ENCODE measurements at regions not wholly inside any gene's neighbourhood (a gene's known extent, or its start where the extent isn't known, plus 50 kb on each side); places are given as distances from the start of the nearest gene placed in this dataset.
"Not testable (repeated sequence)": the region's sequence is repeated elsewhere in the genome, so short reads cannot be mapped to it uniquely, and the experiment has no call there.

DNA sequence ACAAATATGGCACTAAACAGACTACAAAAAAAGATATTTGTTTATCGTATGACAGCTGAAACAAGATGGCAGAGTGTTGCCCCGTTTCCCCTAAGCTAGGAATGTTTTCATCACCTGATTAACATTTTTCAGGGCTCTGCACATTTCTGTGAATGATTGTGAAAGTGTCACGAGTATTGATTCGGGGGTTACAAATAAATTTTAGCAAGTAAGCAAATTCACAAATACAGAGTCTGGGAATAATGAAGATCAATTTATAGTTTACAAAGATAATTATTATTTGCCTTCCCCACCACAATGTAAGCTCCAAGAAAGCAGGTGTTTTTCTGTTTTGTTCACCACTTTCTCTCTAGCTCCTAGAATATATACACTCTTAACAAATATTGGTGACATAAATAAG lies 361.2 kb upstream of the ERCC4 start:
- no peak for DNase-seq

DNA sequence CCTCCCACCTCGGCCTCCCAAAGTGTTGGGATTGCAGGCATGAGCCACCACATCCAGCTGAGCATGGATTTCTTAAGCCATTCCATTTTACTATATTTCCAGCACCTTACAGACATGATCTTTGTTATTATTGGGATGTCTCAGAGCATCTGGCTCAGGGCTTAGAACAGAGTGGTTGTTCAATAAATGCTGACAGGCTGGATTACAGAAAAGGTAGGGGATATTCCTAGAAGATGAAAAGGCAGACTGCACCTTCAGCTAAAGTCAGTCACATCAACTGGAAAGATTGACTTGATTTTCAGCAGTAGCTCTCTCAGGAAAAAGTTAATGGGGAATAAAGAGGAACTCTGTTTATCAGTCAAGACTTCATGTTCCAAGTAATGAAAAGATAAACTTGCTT lies 360.3 kb upstream of the ERCC4 start:
- DNase-seq, result no peak

DNA sequence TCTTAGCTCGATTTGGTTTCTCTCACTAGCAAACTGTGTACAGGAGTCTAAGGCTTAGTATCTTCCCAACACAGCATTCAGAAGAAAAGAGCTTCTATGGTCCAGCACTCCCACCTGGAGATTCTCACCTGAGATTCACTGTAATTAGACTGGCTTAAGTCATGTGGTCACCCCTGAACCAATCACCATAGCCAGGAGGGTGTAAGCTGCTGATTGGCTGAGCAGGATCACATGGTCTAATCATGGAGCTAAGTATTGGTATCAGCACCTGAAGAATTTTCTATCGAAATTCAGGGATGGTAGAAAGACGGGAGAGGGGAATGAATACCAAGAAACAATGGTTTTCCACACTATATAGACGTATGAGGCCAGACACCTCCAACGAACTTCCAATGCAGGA lies 359.8 kb upstream of the ERCC4 start:
- no peak for DNase-seq

DNA sequence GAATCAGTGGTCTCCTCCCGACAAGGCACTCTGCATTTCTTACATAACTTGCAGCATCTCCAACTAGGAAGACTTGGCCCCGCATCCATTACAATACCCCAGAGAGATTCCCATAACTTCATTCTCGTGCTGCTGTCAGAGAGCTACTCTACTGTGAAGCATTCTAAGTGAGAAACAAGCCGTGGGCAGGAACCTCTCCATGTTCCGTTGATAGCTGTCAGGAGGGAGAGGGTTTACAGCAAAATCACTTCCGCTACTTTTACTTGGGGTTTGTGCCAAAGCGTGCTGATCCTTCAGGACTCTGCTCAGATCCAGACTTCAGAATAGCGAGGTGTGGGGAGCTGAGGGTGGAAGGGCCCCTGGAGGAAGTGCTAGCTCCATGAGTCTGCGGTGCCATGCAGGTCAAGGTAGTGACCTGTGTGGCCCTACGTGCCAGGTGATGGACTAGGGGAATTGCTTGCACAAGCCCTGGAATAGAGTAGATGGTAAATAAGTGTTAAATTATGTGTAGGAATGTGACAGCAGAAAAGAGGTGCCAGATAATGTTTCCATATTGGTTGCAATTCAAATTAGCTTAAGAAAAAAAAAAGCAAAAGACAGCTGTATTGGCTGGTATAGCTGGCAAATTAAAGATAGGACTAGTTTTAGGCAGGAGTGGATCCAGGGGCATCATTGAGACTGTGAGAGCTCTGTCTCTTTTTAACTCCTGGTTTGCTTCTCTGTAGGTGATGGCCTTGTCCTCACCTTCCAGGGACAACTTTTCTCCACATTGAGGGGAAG lies 358.5 kb upstream of the ERCC4 start:
- no peak for DNase-seq

DNA sequence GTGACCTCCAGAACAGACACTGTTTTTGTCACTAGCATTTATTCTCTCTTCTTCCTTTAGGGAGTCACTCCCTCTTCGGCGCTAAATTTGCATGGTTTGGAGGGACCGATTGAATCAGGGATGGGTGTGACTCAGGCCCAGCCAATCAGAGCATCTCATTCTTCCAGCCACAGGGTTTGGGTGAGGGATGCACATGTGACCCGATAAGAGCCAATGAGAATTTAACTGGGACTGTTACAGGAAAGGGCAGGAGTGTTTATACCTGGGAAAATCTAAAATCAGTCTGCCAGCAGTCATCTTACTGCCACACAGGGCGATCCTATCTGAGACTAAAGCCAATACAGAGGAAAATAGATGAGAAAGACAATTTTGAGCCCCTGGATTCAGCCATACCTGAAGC lies 351.2 kb upstream of the ERCC4 start:
- DNase-seq, result no peak

DNA sequence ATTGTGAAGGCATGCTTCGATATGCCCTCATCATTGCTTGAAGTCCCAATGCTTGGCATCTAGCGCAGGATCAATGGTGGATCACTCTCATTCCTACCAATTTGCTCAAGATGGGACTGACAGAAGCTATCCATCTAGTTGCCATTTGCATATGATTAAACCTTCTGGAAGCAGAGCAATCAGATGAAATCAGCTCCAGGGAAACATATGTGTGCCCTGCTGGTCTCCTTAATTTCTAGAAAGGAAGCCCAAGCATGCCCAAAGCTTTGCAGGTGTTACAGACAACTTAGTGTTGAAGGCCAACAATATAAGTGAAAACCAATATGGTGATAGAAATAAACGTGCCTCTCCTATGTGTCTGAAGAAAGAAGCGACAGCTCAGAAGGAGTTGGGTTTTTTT lies 350.0 kb upstream of the ERCC4 start:
- DNase-seq, result no peak

DNA sequence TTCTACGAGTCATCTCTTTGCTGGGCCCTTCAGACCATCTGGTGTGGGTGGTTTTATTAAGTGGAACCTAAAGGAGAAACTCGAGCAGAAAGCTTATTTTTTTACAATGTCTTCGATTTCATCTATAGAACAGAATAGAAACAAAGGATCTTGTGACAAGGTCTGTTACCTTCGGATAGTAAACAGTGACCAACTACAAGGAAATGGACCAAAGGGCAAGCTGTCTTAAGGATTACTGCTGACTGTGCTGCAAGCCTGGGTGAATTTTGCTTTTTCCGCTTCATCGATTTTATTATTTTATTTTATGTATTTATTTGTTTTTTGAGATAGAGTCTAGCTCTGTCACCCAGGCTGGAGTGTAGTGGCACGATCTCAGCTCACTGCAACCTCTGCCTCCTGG lies 348.9 kb upstream of the ERCC4 start:
- DNase-seq, result no peak

DNA sequence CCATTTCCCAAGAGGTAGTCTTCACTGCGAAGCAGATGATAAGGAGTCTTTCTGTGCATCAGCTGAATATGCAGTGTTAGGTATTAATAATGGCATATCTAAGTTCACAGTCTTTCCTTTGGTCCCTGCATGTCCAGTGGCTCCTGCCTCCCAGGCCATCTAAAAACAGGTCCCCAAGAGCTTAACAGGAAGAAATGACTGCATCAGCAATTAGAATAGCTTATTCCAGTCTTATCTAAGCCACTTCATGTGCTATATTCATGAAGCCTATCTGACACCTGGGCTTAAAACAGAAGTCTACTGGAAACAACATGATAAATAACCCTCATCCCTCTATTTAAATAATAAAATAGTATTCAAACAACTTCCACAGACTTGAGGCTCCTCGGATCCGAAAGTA lies 346.1 kb upstream of the ERCC4 start:
- no peak for DNase-seq

DNA sequence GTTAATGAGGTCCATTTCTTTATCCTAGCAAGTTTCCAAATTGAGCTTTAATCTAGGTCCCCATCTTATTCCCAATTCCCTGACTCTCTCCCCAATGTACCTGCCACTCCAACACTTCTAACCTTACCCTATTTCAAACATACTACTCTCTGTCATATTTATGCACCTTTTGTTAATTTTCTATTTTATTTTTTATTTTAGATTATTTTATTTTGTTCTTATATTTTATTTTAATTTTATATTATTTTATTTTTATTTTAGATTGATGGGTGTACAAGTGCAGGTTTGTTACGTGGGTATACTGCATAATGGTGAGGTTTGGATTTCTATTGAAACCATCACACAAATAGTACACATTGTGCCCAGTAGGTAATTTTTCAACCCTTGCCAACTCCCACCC lies 333.9 kb upstream of the ERCC4 start:
- no peak for DNase-seq

DNA sequence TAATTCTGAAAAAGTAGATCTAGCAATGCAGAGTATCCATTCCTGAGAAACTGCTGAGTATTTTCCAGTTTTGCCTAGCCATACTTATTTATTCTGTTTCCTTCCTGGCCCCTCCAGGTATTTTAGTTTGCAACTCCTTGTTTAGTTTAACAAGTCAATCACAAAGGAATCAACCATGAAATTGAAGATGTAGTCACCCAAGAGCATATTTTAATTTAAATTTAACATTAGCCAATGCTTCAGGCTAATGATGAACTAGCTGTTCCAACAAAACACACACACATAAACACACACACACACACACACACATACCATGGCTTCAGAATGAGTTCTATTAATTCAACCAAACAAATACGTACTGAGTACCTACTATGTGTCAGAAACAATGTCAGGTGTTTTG lies 332.8 kb upstream of the ERCC4 start:
- DNase-seq, result no peak

DNA sequence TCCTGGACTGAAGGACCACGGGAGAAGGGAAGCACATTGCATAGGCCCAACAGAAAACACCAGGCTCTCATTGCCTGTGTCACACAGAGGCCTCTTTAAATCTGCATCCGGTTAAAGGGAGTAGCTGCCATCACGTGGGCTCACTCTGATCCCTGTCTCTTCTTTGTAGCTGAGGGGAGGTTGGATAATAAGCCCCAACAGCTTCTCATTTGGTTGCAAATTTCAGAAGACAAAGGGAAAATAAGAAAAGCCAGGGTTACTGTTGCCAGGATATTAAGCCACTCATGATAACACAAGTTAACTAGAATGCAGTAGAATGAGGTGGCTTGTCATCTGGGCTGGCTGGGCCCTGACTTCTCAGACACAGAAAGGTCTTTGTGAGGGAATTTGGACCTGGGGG lies 325.1 kb upstream of the ERCC4 start:
- no peak for DNase-seq

DNA sequence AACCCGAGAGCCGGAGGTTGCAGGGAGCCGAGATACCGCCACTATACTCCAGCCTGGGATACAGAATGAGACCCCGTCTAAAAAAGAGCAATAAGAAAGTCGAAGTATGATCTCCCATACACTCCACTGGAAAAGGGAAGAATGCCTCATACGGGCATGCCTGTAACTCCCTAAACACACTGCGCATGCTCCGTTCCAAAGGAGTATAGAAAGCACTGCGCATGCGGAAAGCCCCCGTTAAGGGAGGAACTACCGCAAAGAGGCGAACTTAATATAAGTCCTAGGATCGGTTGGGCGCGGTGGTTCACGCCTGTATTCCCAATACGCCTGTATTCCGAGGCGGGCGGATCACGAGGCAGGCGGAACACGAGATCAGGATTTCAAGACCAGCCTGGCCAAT lies 313.1 kb upstream of the ERCC4 start:
- DNase-seq, result no peak

DNA sequence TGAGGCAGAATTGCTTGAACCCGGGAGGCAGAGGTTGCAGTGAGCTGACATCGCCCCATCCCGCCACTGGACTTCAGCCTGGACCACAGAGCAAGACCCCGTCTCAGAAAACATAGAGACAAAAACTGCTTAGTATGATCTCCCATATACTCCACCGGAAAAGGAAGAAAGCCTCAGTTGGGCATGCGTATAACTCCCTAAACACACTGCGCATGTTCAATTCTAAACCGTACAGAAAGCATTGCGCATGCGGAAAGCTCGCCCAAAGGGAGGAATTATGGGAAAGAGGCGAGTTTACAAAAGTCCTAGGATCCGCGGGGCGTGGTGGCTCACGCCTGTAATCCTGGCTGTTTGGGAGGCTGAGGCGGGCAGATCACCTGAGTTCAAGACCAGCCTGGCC lies 312.7 kb upstream of the ERCC4 start:
- DNase-seq, result no peak

DNA sequence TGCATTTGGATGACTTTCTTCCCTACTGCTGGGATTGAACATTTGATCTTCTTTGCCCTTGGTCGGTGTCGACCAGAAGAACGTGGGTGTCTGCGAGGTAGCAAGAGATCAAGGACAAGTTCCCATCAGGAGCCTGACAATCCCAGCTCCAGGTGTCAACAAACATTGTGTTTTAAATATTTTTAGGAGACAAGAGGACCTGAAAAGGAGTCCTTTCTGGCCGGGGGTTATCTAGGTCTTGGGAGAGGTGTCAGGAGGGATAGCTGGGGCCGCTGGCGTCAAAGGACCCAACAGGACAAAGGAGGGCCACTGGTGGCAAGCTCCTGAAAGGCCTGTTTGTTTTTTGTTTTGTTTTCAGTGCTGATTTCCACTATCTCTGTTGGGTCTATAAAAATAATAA lies 308.4 kb upstream of the ERCC4 start:
- DNase-seq, result no peak

DNA sequence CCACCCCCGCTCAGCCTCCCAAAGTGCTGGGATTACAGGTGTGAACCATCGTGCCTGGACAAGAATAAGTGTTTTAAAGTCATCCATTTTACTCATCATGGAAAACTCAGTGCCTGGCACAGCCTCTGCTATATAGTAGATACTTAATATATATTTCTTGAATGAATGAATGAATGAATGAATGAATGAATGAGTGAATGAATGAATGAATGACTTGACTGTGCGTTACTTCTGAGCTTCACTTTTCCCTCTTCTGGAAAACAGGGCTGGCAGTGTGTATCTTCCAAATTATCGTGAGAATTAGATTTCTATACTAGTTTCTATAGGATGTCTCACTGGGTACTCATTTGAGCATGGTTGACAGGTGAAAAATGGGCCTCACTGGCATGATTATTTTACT lies 307.3 kb upstream of the ERCC4 start:
- no peak for DNase-seq

DNA sequence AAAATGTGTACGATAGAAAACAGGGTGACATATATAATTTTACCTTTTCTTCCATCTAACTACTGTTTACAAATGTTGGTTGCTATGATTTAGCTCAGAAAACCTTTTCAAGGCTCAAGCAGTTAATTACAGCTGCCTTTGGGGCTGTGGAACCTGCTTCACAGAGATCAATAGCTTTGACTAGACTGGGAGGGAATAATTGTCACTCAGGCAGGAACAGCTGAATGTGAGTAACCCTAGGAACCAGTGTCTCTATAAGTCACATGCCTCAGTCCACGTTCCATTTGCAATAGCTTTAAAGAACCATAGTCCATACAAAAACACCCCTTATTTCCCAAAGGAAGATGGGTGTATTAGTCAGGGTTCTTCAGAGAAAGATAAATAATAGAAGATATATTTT lies 306.8 kb upstream of the ERCC4 start:
- no peak for DNase-seq

DNA sequence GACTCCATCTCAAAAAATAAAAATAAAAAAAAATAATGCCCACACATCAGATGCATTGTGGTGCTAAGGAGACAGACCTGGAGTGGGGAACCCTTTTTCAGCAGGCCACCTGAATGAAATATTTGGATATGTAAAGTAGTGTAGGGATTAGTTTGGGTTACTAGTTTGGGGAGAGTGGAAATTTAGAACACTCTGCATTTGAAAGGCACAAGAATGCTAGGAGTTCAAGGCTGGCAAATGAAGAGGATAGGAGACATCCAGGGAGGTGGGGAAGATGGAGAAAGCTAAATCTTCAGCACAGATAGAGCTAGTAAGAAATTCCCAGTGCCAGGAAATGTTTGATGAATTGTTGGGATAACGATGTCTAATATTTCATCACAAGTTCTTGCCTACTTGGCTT lies 298.3 kb upstream of the ERCC4 start:
- DNase-seq, result no peak

DNA sequence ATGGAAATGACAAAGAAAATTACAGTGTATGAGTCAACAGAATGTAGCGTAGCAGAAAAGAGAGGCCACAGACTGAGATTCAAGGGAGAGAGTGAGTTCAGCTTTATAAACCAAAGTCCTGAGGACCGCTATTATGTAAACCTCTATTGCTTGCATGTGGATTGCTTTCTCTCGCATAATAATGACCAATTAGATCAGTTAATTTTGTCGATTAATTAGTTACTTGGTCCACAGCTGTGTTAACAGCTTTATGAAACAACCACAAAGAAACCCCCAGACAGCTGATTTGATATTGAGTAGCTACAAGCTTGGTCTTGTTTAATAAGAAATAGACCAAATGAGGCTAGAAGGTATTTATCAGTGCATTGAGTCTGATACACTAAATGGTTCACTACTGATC lies 291.8 kb upstream of the ERCC4 start:
- no peak for DNase-seq

DNA sequence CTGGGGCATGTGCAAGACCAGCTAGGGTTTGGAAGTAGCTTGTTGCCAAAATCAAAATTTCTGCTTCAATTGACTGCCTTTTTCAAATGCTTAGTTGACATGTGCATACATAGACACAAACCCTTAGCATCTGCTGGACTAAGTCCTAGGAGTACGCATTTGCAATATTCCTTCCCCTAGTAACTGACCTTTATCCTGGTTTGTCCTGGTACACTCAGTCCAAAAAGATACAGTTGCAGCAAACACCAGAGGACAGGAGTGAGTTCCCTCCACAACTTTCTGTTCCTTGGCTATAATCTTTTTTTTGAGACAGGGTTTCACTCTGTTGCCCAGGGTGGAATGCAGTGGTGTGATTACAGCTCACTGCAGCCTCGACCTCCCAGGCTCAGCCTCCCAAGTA lies 290.2 kb upstream of the ERCC4 start:
- DNase-seq, result no peak

DNA sequence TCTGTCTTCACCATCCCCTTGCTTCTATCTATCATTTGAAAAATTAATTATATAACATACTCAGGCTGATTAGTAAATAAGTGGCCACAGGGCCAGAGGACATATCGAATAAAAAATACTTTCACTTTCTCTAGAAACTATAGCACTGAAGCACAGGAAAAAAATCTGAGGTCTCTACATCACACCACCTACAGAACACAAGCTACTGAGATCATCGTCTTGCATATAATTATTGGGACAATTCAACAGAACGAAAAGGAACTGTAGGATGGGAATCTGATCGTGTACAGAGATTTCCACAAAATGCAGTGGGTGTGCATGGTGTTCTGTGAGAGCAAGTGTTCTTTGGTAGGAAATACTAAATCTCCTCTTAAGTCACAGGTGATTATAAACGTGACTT lies 289.6 kb upstream of the ERCC4 start:
- no peak for DNase-seq

DNA sequence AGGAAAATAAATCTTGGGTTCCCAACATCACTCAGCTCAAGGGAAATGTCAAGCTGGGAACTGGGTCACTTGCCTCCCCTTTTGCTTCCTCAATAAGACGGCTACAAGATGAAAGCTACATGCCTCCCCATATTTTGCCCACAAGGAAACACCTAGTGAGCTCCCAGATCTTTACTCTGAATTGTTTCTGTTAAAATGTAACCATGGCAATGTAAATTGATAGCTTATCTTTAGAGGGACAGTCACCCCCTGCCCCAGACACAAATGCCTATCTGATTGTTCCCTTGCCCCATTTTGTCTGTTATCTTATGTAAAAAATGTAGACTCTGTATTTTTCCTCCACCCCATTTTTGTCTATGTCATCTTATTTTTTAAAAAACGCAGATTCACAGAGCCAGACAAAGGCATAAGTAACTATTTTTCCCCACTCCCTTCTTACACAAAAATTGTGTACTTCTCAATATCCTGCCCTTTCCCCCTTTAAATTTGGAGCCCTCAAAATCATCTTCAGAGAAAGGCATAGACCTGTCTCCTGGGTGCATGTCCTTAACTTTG lies 288.7 kb upstream of the ERCC4 start:
- no peak for DNase-seq

DNA sequence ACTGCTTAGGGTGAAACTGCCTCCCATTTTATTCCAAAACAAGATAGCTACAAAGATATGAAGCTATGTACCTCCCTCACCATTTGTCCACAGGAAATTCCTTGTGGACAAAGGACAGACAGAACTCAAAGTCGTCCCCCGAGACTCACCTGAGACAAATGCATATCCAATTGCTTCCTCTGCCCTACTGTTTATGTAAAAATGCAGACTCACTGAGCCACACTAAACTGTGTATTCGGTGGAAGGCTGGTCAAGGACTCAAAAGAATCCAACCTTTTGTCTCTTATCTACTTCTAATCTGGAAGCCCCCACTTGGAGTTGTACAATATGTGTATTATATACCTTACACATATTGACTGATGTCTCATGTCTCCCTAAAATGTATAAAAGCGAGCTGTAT lies 288.0 kb upstream of the ERCC4 start:
- DNase-seq, result no peak

DNA sequence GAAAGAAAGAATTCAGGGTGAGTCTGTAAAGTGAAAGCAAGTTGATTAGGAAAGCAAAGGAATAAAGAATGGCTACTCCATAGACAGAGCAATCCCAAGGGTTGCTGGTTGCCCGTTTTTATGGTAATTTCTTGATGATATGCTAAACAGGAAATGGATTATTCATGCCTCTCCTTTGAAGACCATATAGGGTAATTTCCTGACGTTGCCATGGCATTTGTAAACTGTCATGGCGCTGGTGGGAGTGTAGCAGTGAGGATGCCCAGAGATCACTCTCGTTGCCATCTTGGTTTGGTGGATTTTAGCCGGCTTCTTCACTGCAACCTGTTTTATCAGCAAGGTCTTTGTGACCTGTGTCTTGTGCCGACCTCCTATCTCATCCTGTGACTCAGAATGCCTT lies 287.4 kb upstream of the ERCC4 start:
- not testable (repeated sequence) for DNase-seq

DNA sequence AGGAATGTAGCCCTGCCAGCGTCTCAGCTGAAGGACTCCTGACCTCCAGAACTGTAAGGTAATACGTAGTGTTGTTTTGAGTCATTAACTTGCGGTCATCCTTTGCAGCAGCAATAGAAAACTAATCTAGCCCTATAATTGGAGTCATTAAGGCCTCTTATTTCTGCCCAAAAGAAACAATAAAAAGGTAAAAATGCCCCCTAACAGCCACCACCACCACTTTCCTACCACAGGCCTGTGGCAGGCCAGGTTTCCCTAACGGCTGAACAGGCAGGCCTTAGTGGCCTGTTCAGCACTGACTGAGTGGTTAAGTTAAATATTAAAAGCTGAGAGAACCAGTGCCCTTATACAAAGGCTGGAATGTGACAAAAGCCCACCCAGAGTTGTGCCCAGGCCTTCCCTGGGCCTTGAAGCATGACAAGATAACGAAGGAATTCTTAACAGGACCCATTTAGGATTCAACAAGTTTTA lies 286.5 kb upstream of the ERCC4 start:
- DNase-seq, result no peak

DNA sequence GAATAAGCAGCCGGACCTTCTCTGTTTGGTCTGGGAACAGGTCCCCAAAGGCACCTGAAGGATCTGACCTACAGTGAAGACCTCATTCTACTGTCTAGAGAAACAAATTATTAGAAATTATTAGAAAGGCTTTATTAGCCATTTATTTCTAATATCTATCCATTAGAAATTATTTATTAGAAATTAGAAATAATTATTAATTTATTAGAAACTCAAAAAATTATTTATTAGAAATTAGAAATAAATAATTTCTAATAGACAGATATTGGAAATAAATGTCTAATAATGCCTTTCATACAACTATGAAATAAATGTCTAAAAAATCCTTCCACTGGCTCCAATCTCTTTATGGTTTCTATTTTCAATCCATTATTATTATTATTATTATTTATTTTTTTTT lies 285.7 kb upstream of the ERCC4 start:
- DNase-seq, result no peak
